ENCODE measurements at regions not wholly inside any gene's neighbourhood (a gene's known extent, or its start where the extent isn't known, plus 50 kb on each side); places are given as distances from the start of the nearest gene placed in this dataset.

DNA sequence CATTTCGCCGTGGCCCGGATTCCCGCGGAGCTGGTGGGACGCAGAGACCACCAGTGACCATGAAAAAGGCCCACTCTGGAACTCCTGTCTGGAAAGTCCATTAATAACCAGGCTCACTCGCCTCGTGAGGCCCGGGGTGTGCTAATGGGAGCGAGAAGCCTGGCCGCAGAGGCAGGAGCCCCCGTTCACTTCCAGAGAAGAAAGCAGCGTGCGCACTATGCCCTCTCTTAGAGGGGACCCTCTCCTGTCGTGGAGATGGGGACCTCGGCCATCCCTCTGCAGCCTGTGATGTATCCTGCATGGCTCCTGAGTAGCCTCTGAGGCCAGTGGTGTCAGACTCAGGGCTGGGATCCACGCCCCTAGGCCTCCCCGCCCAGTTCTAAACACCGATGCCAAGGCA, 134.1 kb upstream of the VRK1 start:
- Histone ChIP-seq H3K4me2 (ENCODE audit: low read depth, low read length, poor library complexity, severe bottlenecking) (no peak overlapping the region), H3K9ac (ENCODE audit: low read length) (no peak overlapping the region), H2AFZ (ENCODE audit: low read depth, low read length, severe bottlenecking) (no peak overlapping the region), H3F3A (ENCODE audit: insufficient read depth) (no peaks in the 10 kb centered on the region), H3K79me2 (ENCODE audit: insufficient read depth, low read length) (no peaks in the 10 kb centered on the region), H4K20me1 (ENCODE audit: low read depth, low read length) (no peaks in the 10 kb centered on the region), H3K27ac (ENCODE audit: low read depth, low read length) (no peak overlapping the region), H3K27me3 (ENCODE audit: low read length) (no peaks in the 10 kb centered on the region), H3K9me2 (replicated peaks; ENCODE audit: insufficient read depth, low read length) (no peaks in the 10 kb centered on the region), H3K4me3 (ENCODE audit: insufficient read depth, low read length, poor library complexity, severe bottlenecking) (no peak overlapping the region), H3K36me3 (ENCODE audit: low read length) (no peaks in the 10 kb centered on the region), H3K9me3 (ENCODE audit: insufficient read depth, low read length) (no peaks in the 10 kb centered on the region)
- no peak for TF ChIP-seq EZH2phosphoT487 (conservative IDR thresholded peaks at IDR 0.05; ENCODE audit: low read length)
- TF ChIP-seq, protein P1, sequence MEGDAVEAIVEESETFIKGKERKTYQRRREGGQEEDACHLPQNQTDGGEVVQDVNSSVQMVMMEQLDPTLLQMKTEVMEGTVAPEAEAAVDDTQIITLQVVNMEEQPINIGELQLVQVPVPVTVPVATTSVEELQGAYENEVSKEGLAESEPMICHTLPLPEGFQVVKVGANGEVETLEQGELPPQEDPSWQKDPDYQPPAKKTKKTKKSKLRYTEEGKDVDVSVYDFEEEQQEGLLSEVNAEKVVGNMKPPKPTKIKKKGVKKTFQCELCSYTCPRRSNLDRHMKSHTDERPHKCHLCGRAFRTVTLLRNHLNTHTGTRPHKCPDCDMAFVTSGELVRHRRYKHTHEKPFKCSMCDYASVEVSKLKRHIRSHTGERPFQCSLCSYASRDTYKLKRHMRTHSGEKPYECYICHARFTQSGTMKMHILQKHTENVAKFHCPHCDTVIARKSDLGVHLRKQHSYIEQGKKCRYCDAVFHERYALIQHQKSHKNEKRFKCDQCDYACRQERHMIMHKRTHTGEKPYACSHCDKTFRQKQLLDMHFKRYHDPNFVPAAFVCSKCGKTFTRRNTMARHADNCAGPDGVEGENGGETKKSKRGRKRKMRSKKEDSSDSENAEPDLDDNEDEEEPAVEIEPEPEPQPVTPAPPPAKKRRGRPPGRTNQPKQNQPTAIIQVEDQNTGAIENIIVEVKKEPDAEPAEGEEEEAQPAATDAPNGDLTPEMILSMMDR (IDR thresholded peaks at IDR 0.05; ENCODE audit: insufficient read depth, low read length, poor library complexity, severe bottlenecking) = no peak

DNA sequence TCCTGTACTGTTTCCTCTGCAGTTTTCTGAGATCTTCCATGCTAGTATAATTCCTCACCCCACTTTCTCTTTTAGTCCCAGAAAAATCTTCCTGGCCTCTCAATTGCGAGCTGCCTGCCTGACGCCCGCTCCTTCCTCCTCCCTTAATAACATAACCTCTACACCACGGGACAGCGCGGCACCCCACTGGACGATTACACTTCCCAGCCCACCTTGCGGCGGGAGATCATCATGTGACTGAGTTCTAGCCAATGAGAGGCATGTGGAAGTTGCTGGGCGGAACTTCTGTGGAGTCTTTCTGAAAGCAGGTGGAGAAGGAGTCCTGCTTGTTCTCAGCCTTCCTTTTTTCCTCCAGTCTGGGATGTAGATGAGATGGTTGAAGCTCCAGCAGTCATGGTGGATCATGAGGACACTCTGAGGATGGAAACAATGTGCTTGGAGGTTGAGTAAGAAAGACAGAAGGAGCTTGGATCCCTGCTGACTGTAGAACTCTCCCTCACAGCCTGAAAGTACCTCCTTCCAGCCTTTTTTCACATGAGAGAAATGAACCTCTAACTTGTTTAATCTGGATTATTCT, 133.6 kb upstream of the VRK1 start:
- no peak overlapping the region for H3K9ac ChIP-seq (ENCODE audit: low read length)
- no peaks in the 10 kb centered on the region for H3F3A ChIP-seq (ENCODE audit: insufficient read depth)
- no peaks in the 10 kb centered on the region for H3K36me3 ChIP-seq (ENCODE audit: low read length)
- no peaks in the 10 kb centered on the region for H3K27me3 ChIP-seq (ENCODE audit: low read length)
- no peaks in the 10 kb centered on the region for H3K9me2 ChIP-seq (replicated peaks; ENCODE audit: insufficient read depth, low read length)
- H3K4me3 ChIP-seq (ENCODE audit: insufficient read depth, low read length, poor library complexity, severe bottlenecking) = no peak overlapping the region
- H3K9me3 ChIP-seq (ENCODE audit: insufficient read depth, low read length) = no peaks in the 10 kb centered on the region
- no peak overlapping the region for H3K27ac ChIP-seq (ENCODE audit: low read depth, low read length)
- no peak overlapping the region for H3K4me2 ChIP-seq (ENCODE audit: low read depth, low read length, poor library complexity, severe bottlenecking)
- TF ChIP-seq, protein P1 (IDR thresholded peaks at IDR 0.05; ENCODE audit: insufficient read depth, low read length, poor library complexity, severe bottlenecking) = no peak
- no peak for TF ChIP-seq EZH2phosphoT487 (conservative IDR thresholded peaks at IDR 0.05; ENCODE audit: low read length)
- H2AFZ ChIP-seq (ENCODE audit: low read depth, low read length, severe bottlenecking) = no peak overlapping the region
- no peaks in the 10 kb centered on the region for H3K79me2 ChIP-seq (ENCODE audit: insufficient read depth, low read length)
- no peaks in the 10 kb centered on the region for H4K20me1 ChIP-seq (ENCODE audit: low read depth, low read length)

DNA sequence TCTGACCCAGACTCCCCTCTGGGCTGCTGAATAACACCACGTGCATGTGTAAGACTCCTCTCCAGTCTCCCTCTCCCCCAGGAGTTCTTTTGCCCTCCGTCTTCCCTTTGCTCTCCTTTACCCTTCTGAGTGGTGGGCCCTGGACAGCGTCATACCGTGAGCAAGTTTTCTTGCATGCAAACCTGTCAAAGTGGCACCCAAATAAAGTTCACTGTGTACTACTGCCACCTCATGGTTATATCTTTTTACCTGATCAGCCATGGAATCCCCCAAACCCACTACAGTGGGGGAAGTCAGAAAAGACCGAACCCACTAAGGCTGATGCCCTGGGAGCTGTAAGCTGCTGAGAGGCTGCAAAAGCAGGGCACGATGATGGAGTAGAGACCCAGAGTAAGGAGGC, 131.1 kb upstream of the VRK1 start:
- Histone ChIP-seq H3K27me3 (ENCODE audit: low read length) (no peaks in the 10 kb centered on the region), H3K9ac (ENCODE audit: low read length) (no peak overlapping the region)
- TF ChIP-seq, protein P1 (IDR thresholded peaks at IDR 0.05; ENCODE audit: insufficient read depth, low read length, poor library complexity, severe bottlenecking) = no peak
- no peak for TF ChIP-seq EZH2phosphoT487 (conservative IDR thresholded peaks at IDR 0.05; ENCODE audit: low read length)

More for the DNA sequence above, 131.1 kb upstream of the VRK1 start:
- no peaks in the 10 kb centered on the region for H4K20me1 ChIP-seq (ENCODE audit: low read depth, low read length)
- H3F3A ChIP-seq (ENCODE audit: insufficient read depth) = no peaks in the 10 kb centered on the region
- H2AFZ ChIP-seq (ENCODE audit: low read depth, low read length, severe bottlenecking) = no peak overlapping the region
- H3K36me3 ChIP-seq (ENCODE audit: low read length) = no peaks in the 10 kb centered on the region
- no peak overlapping the region for H3K4me3 ChIP-seq (ENCODE audit: insufficient read depth, low read length, poor library complexity, severe bottlenecking)
- no peaks in the 10 kb centered on the region for H3K9me3 ChIP-seq (ENCODE audit: insufficient read depth, low read length)
- no peaks in the 10 kb centered on the region for H3K9me2 ChIP-seq (replicated peaks; ENCODE audit: insufficient read depth, low read length)
- no peak overlapping the region for H3K4me2 ChIP-seq (ENCODE audit: low read depth, low read length, poor library complexity, severe bottlenecking)
- no peak overlapping the region for H3K27ac ChIP-seq (ENCODE audit: low read depth, low read length)
- H3K79me2 ChIP-seq (ENCODE audit: insufficient read depth, low read length) = no peaks in the 10 kb centered on the region

Data from SU-DHL-6 (cell line).